ENCODE measurements at regions not wholly inside any gene's neighbourhood (a gene's known extent, or its start where the extent isn't known, plus 50 kb on each side); places are given as distances from the start of the nearest gene placed in this dataset.

DNA sequence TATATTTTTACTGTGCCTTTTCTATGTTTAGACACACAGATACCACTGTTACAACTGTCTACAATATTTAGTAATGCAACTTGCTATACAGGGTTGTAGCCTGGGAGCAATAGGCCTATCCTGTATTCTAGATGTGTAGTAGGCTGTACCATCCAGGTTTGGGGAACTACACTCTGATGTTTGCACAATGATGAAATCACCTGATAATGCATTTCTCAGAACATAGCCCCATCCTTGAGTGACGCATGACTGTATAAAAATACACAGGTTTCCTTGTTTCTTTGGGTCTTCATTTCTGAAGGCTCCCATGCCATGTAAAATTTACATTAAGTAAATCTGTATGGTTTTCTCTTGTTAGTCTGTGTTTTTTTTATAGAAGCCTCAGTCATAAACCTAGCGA is 270.9 kb upstream of the SKOR2 start:
- 83 to 92% methylated on average over 2 of the region's 2 CpGs for WGBS, 2 donors
- Histone ChIP-seq H3K27ac (ENCODE audit: low read depth in 1 of 2, low read length in 1 of 2) (no peak overlapping the region), H3K36me3 (ENCODE audit: control insufficient read depth in 4 of 4, insufficient read depth in 4 of 4, low read length in 4 of 4) (no peaks in the 10 kb centered on the region), H3K9me3 (ENCODE audit: control insufficient read depth in 4 of 4, insufficient read depth in 3 of 4, low read length in 3 of 4) (peaks cover 0 to 2% (median 0%) of the 10 kb centered on the region in 4 donors), H3K27me3 (ENCODE audit: control insufficient read depth in 3 of 3, insufficient read depth in 3 of 3, low read length in 2 of 3) (peaks cover 0 to 3% (median 2%) of the 10 kb centered on the region in 3 donors), H3K4me1 (ENCODE audit: control insufficient read depth in 5 of 5, insufficient read depth in 5 of 5, low read length in 5 of 5) (no peaks in the 10 kb centered on the region), H3K4me3 (no peak overlapping the region), H3K9ac (ENCODE audit: insufficient read depth in 1 of 2, low read length in 2 of 2) (no peak overlapping the region)
- no peak for DNase-seq
- TF ChIP-seq, protein P1, sequence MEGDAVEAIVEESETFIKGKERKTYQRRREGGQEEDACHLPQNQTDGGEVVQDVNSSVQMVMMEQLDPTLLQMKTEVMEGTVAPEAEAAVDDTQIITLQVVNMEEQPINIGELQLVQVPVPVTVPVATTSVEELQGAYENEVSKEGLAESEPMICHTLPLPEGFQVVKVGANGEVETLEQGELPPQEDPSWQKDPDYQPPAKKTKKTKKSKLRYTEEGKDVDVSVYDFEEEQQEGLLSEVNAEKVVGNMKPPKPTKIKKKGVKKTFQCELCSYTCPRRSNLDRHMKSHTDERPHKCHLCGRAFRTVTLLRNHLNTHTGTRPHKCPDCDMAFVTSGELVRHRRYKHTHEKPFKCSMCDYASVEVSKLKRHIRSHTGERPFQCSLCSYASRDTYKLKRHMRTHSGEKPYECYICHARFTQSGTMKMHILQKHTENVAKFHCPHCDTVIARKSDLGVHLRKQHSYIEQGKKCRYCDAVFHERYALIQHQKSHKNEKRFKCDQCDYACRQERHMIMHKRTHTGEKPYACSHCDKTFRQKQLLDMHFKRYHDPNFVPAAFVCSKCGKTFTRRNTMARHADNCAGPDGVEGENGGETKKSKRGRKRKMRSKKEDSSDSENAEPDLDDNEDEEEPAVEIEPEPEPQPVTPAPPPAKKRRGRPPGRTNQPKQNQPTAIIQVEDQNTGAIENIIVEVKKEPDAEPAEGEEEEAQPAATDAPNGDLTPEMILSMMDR (IDR thresholded peaks at IDR 0.05; ENCODE audit: control extremely low read depth, extremely low read depth), result no peak
- no peak for ATAC-seq (ENCODE audit: insufficient read depth, low FRiP score)

- H3K27me3 ChIP-seq (ENCODE audit: control insufficient read depth in 3 of 3, insufficient read depth in 3 of 3, low read length in 2 of 3), result peaks cover 0 to 1% (median under 1%) of the 10 kb centered on the region in 3 donors
- no peaks in the 10 kb centered on the region for H3K4me1 ChIP-seq (ENCODE audit: control insufficient read depth in 5 of 5, insufficient read depth in 5 of 5, low read length in 5 of 5)
- no peak overlapping the region for H3K9ac ChIP-seq (ENCODE audit: insufficient read depth in 1 of 2, low read length in 2 of 2)
- ATAC-seq (ENCODE audit: insufficient read depth, low FRiP score) (no peak), DNase-seq (no peak)
- TF ChIP-seq, protein P1 (IDR thresholded peaks at IDR 0.05; ENCODE audit: control extremely low read depth, extremely low read depth), result no peak
- no peak overlapping the region for H3K4me3 ChIP-seq
- H3K9me3 ChIP-seq (ENCODE audit: control insufficient read depth in 4 of 4, insufficient read depth in 3 of 4, low read length in 3 of 4), result no peaks in the 10 kb centered on the region
- H3K27ac ChIP-seq (ENCODE audit: low read depth in 1 of 2, low read length in 1 of 2), result no peak overlapping the region
- H3K36me3 ChIP-seq (ENCODE audit: control insufficient read depth in 4 of 4, insufficient read depth in 4 of 4, low read length in 4 of 4), result no peaks in the 10 kb centered on the region
- 84 to 85% methylated on average over 9 of the region's 9 CpGs for WGBS, 2 donors
Observed at GRCh38 chr18:47520263-47520662, 268.8 kb upstream of the SKOR2 start.

DNA sequence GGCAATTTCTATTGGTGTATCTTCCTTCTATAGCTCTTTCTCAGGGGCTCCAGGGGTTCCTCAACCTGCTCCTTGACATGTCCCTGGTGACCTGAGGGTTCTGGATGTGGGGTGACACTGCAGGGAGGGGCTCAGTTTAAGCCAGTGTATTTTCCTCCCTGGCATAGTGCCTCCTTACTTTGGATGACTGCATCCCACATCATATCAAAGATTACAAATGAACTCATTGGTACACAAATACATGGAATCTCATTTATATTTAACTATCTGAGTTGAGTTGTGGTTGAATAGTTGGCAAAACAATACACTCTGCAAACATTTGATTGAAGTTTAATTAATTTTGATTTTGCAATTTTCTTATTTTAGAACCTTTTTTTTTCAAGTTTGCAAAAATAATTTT is 268.2 kb upstream of the SKOR2 start:
- H3K9me3 ChIP-seq (ENCODE audit: control insufficient read depth in 4 of 4, insufficient read depth in 3 of 4, low read length in 3 of 4), result no peaks in the 10 kb centered on the region
- TF ChIP-seq, protein P1 (IDR thresholded peaks at IDR 0.05; ENCODE audit: control extremely low read depth, extremely low read depth), result no peak
- ATAC-seq (ENCODE audit: insufficient read depth, low FRiP score), result no peak

DNA sequence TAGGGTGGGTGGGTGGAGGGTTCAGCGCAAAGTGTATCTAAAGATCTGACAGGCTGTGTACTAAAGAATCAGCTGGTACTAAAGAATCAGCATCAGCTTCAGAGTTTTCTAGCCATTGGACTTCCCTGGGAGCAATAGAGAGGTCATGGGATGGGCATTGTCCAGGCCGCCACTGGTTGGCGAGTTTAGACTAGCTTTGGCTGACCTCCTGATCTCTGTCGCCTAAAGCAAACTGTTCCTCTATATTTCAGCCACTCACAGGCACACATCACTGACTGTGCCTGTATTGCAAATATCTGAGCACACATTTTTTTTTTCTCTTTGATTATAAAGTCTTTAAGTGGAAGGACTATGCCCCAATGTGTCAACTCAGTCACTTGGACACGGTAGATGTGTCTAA is 267.8 kb upstream of the SKOR2 start:
- 73 to 89% methylated on average over 5 of the region's 5 CpGs for WGBS, 2 donors
- TF ChIP-seq, protein P1 (IDR thresholded peaks at IDR 0.05; ENCODE audit: control extremely low read depth, extremely low read depth), result no peak
- H3K27ac ChIP-seq (ENCODE audit: low read depth in 1 of 2, low read length in 1 of 2), result no peak overlapping the region
- no peak overlapping the region for H3K9ac ChIP-seq (ENCODE audit: insufficient read depth in 1 of 2, low read length in 2 of 2)
- no peak for DNase-seq
- H3K27me3 ChIP-seq (ENCODE audit: control insufficient read depth in 3 of 3, insufficient read depth in 3 of 3, low read length in 2 of 3), result no peaks in the 10 kb centered on the region
- H3K4me3 ChIP-seq, result no peak overlapping the region
- no peaks in the 10 kb centered on the region for H3K4me1 ChIP-seq (ENCODE audit: control insufficient read depth in 5 of 5, insufficient read depth in 5 of 5, low read length in 5 of 5)
- no peak for ATAC-seq (ENCODE audit: insufficient read depth, low FRiP score)
- H3K36me3 ChIP-seq (ENCODE audit: control insufficient read depth in 4 of 4, insufficient read depth in 4 of 4, low read length in 4 of 4), result no peaks in the 10 kb centered on the region
- H3K9me3 ChIP-seq (ENCODE audit: control insufficient read depth in 4 of 4, insufficient read depth in 3 of 4, low read length in 3 of 4), result no peaks in the 10 kb centered on the region

More for the DNA sequence above, 268.2 kb upstream of the SKOR2 start:
- Histone ChIP-seq H3K9ac (ENCODE audit: insufficient read depth in 1 of 2, low read length in 2 of 2) (no peak overlapping the region), H3K4me3 (no peak overlapping the region), H3K27me3 (ENCODE audit: control insufficient read depth in 3 of 3, insufficient read depth in 3 of 3, low read length in 2 of 3) (no peaks in the 10 kb centered on the region), H3K27ac (ENCODE audit: low read depth in 1 of 2, low read length in 1 of 2) (no peak overlapping the region), H3K4me1 (ENCODE audit: control insufficient read depth in 5 of 5, insufficient read depth in 5 of 5, low read length in 5 of 5) (no peaks in the 10 kb centered on the region), H3K36me3 (ENCODE audit: control insufficient read depth in 4 of 4, insufficient read depth in 4 of 4, low read length in 4 of 4) (no peaks in the 10 kb centered on the region)
- DNase-seq, result no peak

Measured in lung (tissue), 11 donors.